ENCODE measurements at regions not wholly inside any gene's neighbourhood (a gene's known extent, or its start where the extent isn't known, plus 50 kb on each side); places are given as distances from the start of the nearest gene placed in this dataset.

- no peak for TF ChIP-seq CTCF (IDR thresholded peaks at IDR 0.05; ENCODE audit: low read depth, low read length, missing control alignments)
- in situ Hi-C loops (cut with HindIII; ENCODE audit: low pct_ligation_motif_present, low sequenced_read_pairs), result no loop called here
These were observed 647.7 kb downstream of the SPRY1 start for GRCh38 chr4:124044330-124044729.

GRCh38 chr4:124044867-124045266 lies 648.3 kb downstream of the SPRY1 start:
- no peak for DNase-seq
- no peak for TF ChIP-seq CTCF (IDR thresholded peaks at IDR 0.05; ENCODE audit: low read depth, low read length, missing control alignments)
- Histone ChIP-seq H3K27me3 (replicated peaks) (no peaks in the 10 kb centered on the region), H3K4me3 (ENCODE audit: low read depth, low read length) (no peak overlapping the region), H3K36me3 (replicated peaks) (no peaks in the 10 kb centered on the region), H3K27ac (no peak overlapping the region)
- in situ Hi-C loops (cut with HindIII; ENCODE audit: low pct_ligation_motif_present, low sequenced_read_pairs), result no loop called here

More at GRCh38 chr4:124044330-124044729, 647.7 kb downstream of the SPRY1 start:
- Histone ChIP-seq H3K4me3 (ENCODE audit: low read depth, low read length) (no peak overlapping the region), H3K27me3 (replicated peaks) (no peaks in the 10 kb centered on the region), H3K36me3 (replicated peaks) (no peaks in the 10 kb centered on the region), H3K27ac (no peak overlapping the region)
- no peak for DNase-seq

GRCh38 chr4:124046190-124046589 lies 649.6 kb downstream of the SPRY1 start:
- DNase-seq, result no peak
- TF ChIP-seq CTCF (IDR thresholded peaks at IDR 0.05; ENCODE audit: low read depth, low read length, missing control alignments), result no peak
- Histone ChIP-seq H3K4me3 (ENCODE audit: low read depth, low read length) (no peak overlapping the region), H3K36me3 (replicated peaks) (no peaks in the 10 kb centered on the region), H3K27ac (no peak overlapping the region), H3K27me3 (replicated peaks) (no peaks in the 10 kb centered on the region)
- in situ Hi-C loops (cut with HindIII; ENCODE audit: low pct_ligation_motif_present, low sequenced_read_pairs), result no loop called here

GRCh38 chr4:124053872-124054538 lies 657.4 kb downstream of the SPRY1 start:
- TF ChIP-seq CTCF (IDR thresholded peaks at IDR 0.05; ENCODE audit: low read depth, low read length, missing control alignments), result no peak
- no peak overlapping the region for H3K4me3 ChIP-seq (ENCODE audit: low read depth, low read length)
- no peak overlapping the region for H3K27ac ChIP-seq
- no peaks in the 10 kb centered on the region for H3K27me3 ChIP-seq (replicated peaks)
- in situ Hi-C loops (cut with HindIII; ENCODE audit: low pct_ligation_motif_present, low sequenced_read_pairs), result no loop called here
- no peaks in the 10 kb centered on the region for H3K36me3 ChIP-seq (replicated peaks)
- DNase-seq, result no peak

GRCh38 chr4:124055336-124055735 lies 657.2 kb downstream of the ANKRD50 start:
- no peak for DNase-seq
- Histone ChIP-seq H3K27ac (no peak overlapping the region), H3K36me3 (replicated peaks) (no peaks in the 10 kb centered on the region), H3K4me3 (ENCODE audit: low read depth, low read length) (no peak overlapping the region), H3K27me3 (replicated peaks) (no peaks in the 10 kb centered on the region)
- no peak for TF ChIP-seq CTCF (IDR thresholded peaks at IDR 0.05; ENCODE audit: low read depth, low read length, missing control alignments)
- in situ Hi-C loops (cut with HindIII; ENCODE audit: low pct_ligation_motif_present, low sequenced_read_pairs), result no loop called here

- no peak overlapping the region for H3K27ac ChIP-seq
- TF ChIP-seq CTCF (IDR thresholded peaks at IDR 0.05; ENCODE audit: low read depth, low read length, missing control alignments), result no peak
These were observed 656.6 kb downstream of the ANKRD50 start for GRCh38 chr4:124055896-124056295.

More at GRCh38 chr4:124055896-124056295, 656.6 kb downstream of the ANKRD50 start:
- Histone ChIP-seq H3K36me3 (replicated peaks) (no peaks in the 10 kb centered on the region), H3K27me3 (replicated peaks) (no peaks in the 10 kb centered on the region), H3K4me3 (ENCODE audit: low read depth, low read length) (no peak overlapping the region)
- in situ Hi-C loops (cut with HindIII; ENCODE audit: low pct_ligation_motif_present, low sequenced_read_pairs), result no loop called here
- DNase-seq, result no peak

Measured in brain microvascular endothelial cell (primary cell).